ENCODE measurements at regions not wholly inside any gene's neighbourhood (a gene's known extent, or its start where the extent isn't known, plus 50 kb on each side); places are given as distances from the start of the nearest gene placed in this dataset.

DNA sequence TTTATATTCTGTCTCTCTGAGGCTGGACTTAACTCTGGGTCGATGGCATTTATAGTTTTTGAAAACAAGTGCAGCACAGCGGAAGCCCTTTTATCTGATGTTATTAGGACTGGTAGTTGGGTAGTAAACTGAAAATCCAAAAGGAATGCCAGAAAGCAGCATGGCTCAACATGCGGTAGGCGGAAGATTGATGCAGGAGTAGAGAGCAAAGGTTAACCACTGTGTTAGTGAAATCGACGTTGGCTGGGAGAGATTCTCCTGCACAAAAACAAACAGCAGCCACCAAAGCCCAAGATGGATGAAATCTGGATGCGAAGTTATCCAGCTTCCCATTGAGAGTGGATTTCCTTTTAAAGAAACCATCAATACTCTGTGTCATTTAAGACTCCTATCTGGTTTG, 54.5 kb upstream of the EMX2 start:
- H3K4me1 Mint-ChIP-seq: no peaks in the 10 kb centered on the region; the same call in 2 of the 3 replicates

More for the DNA sequence above, 54.5 kb upstream of the EMX2 start:
- Histone ChIP-seq H3K4me2 (no peak overlapping the region), H3K4me1 (ENCODE audit: insufficient read depth) (no peaks in the 10 kb centered on the region), H3F3A (replicated peaks; ENCODE audit: low read depth) (no peaks in the 10 kb centered on the region), H3K4me3 (no peak overlapping the region), H3K36me3 (ENCODE audit: insufficient read depth) (no peaks in the 10 kb centered on the region), H3K27ac (ENCODE audit: low read depth) (no peak overlapping the region), H2AFZ (no peak overlapping the region), H3K9me2 (ENCODE audit: insufficient read depth) (no peaks in the 10 kb centered on the region), H3K79me2 (replicated peaks; ENCODE audit: insufficient read depth) (no peaks in the 10 kb centered on the region), H4K20me1 (replicated peaks; ENCODE audit: insufficient read depth) (no peaks in the 10 kb centered on the region), H3K27me3 (ENCODE audit: insufficient read depth) (no peaks in the 10 kb centered on the region)
- no peak overlapping the region for H3K27ac Mint-ChIP-seq
- TF ChIP-seq ZNF114 (CRISPR knock-in tag; IDR thresholded peaks at IDR 0.05): no peak
- no peak for TF ChIP-seq REST (IDR thresholded peaks at IDR 0.05; ENCODE audit: unreplicated experiment)
- TF ChIP-seq ETS1 (IDR thresholded peaks at IDR 0.05): no peak
- no peak for TF ChIP-seq CTCF (conservative IDR thresholded peaks at IDR 0.05; ENCODE audit: low read depth in 2 of 2)
- no peak for TF ChIP-seq POLR2AphosphoS5 (IDR thresholded peaks at IDR 0.05; ENCODE audit: low read depth)
- no peak for TF ChIP-seq STAT1 (IDR thresholded peaks at IDR 0.05; ENCODE audit: unreplicated experiment)
- TF ChIP-seq ZNF331 (CRISPR knock-in tag; IDR thresholded peaks at IDR 0.05; ENCODE audit: low read depth): no peak
- TF ChIP-seq CREB1 (CRISPR knock-in tag; IDR thresholded peaks at IDR 0.05; ENCODE audit: low read depth): no peak
- TF ChIP-seq NANOG (IDR thresholded peaks at IDR 0.05; ENCODE audit: borderline replicate concordance): no peak
- no peak for TF ChIP-seq EZH2phosphoT487 (IDR thresholded peaks at IDR 0.05; ENCODE audit: unreplicated experiment)
- TF ChIP-seq EZH2 (IDR thresholded peaks at IDR 0.05; ENCODE audit: low read depth, unreplicated experiment): no peak
- TF ChIP-seq JUNB (IDR thresholded peaks at IDR 0.05; ENCODE audit: unreplicated experiment): no peak
- TF ChIP-seq, protein P1, sequence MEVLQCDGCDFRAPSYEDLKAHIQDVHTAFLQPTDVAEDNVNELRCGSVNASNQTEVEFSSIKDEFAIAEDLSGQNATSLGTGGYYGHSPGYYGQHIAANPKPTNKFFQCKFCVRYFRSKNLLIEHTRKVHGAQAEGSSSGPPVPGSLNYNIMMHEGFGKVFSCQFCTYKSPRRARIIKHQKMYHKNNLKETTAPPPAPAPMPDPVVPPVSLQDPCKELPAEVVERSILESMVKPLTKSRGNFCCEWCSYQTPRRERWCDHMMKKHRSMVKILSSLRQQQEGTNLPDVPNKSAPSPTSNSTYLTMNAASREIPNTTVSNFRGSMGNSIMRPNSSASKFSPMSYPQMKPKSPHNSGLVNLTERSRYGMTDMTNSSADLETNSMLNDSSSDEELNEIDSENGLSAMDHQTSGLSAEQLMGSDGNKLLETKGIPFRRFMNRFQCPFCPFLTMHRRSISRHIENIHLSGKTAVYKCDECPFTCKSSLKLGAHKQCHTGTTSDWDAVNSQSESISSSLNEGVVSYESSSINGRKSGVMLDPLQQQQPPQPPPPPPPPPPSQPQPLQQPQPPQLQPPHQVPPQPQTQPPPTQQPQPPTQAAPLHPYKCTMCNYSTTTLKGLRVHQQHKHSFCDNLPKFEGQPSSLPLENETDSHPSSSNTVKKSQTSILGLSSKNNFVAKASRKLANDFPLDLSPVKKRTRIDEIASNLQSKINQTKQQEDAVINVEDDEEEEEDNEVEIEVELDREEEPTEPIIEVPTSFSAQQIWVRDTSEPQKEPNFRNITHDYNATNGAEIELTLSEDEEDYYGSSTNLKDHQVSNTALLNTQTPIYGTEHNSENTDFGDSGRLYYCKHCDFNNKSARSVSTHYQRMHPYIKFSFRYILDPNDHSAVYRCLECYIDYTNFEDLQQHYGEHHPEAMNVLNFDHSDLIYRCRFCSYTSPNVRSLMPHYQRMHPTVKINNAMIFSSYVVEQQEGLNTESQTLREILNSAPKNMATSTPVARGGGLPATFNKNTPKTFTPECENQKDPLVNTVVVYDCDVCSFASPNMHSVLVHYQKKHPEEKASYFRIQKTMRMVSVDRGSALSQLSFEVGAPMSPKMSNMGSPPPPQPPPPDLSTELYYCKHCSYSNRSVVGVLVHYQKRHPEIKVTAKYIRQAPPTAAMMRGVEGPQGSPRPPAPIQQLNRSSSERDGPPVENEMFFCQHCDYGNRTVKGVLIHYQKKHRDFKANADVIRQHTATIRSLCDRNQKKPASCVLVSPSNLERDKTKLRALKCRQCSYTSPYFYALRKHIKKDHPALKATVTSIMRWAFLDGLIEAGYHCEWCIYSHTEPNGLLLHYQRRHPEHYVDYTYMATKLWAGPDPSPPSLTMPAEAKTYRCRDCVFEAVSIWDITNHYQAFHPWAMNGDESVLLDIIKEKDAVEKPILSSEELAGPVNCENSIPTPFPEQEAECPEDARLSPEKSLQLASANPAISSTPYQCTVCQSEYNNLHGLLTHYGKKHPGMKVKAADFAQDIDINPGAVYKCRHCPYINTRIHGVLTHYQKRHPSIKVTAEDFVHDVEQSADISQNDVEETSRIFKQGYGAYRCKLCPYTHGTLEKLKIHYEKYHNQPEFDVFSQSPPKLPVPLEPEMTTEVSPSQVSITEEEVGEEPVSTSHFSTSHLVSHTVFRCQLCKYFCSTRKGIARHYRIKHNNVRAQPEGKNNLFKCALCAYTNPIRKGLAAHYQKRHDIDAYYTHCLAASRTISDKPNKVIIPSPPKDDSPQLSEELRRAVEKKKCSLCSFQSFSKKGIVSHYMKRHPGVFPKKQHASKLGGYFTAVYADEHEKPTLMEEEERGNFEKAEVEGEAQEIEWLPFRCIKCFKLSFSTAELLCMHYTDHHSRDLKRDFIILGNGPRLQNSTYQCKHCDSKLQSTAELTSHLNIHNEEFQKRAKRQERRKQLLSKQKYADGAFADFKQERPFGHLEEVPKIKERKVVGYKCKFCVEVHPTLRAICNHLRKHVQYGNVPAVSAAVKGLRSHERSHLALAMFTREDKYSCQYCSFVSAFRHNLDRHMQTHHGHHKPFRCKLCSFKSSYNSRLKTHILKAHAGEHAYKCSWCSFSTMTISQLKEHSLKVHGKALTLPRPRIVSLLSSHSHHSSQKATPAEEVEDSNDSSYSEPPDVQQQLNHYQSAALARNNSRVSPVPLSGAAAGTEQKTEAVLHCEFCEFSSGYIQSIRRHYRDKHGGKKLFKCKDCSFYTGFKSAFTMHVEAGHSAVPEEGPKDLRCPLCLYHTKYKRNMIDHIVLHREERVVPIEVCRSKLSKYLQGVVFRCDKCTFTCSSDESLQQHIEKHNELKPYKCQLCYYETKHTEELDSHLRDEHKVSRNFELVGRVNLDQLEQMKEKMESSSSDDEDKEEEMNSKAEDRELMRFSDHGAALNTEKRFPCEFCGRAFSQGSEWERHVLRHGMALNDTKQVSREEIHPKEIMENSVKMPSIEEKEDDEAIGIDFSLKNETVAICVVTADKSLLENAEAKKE (CRISPR knock-in tag; IDR thresholded peaks at IDR 0.05): no peak
- DNase-seq (ENCODE audit: low spot score) (no peak), ATAC-seq (no peak)
- no peaks in the 10 kb centered on the region for H3K36me3 Mint-ChIP-seq (ENCODE audit: low read depth)
- no peaks in the 10 kb centered on the region for H3K9me3 Mint-ChIP-seq
- peaks cover 9% of the 10 kb centered on the region for H3K27me3 Mint-ChIP-seq (ENCODE audit: insufficient read depth, low read depth, poor library complexity)
- no peak overlapping the region for H3K4me3 Mint-ChIP-seq
